GM21737 (cell line): ENCODE measurements at regions not wholly inside any gene's neighbourhood (a gene's known extent, or its start where the extent isn't known, plus 50 kb on each side); places are given as distances from the start of the nearest gene placed in this dataset.
A peak's percentile ranks its signal among the peaks of the same experiment; 100 is the strongest.
"Not testable (repeated sequence)": the region's sequence is repeated elsewhere in the genome, so short reads cannot be mapped to it uniquely, and the experiment has no call there.

Experiments used
- ATAC-seq: cut with Tn5 transposase; IDR thresholded peaks from one replicate; pipeline ENCODE4 v1.9.1; 2021; ENCODE audit warnings: mild to moderate bottlenecking, moderate library complexity; ENCODE audit not compliant: unreplicated experiment

- ATAC-seq = peak; percentile 88
These were observed 144.7 kb downstream of the ALX1 start for GRCh38 chr12:85424581-85425348.

GRCh38 chr12:85425349-85425612 lies 145.3 kb downstream of the ALX1 start:
- no peak for ATAC-seq

- no peak for ATAC-seq
These were observed 145.9 kb downstream of the ALX1 start for GRCh38 chr12:85425926-85426325.

GRCh38 chr12:85433148-85433547 lies 153.1 kb downstream of the ALX1 start:
- ATAC-seq = not testable (repeated sequence)

- no peak for ATAC-seq
These were observed 160.3 kb downstream of the ALX1 start for GRCh38 chr12:85440271-85440670.

DNA sequence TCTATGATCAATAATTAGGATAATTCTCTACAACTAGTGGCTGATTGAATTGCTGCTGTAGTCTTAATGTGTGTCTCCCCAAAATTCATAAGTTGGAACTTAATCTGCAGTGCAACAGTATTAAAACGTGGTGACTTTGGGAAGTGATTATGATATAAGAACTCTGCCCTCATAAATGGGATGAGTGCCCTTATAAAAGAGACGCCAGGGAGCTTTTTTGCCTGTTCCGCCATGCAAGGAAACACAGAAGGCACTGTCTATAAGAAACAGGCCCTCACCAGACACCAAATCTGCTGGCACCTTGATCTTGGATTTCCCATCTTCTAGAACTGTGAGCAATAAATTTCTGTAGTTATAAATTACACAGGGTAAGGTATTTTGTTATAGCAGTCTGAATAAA lies 161.0 kb downstream of the ALX1 start:
- no peak for ATAC-seq

DNA sequence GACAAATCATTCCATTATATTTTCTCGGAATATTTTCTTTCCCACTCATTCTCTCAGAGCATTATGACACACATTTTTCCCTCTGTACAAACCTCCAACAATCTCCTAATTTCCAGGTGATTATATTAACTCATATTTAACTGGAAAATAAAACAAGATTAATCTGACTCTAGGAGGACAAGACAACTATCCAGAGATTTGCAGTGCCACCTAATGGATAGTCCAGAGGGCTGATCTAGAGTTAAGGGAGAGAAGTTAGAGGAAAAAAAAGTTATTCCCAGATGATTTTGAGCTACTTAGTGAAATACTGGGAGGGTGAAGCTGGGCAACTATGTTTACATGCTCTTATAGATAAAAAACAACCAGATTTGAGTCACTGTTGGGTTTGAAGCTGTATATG lies 161.7 kb downstream of the ALX1 start:
- ATAC-seq = no peak

DNA sequence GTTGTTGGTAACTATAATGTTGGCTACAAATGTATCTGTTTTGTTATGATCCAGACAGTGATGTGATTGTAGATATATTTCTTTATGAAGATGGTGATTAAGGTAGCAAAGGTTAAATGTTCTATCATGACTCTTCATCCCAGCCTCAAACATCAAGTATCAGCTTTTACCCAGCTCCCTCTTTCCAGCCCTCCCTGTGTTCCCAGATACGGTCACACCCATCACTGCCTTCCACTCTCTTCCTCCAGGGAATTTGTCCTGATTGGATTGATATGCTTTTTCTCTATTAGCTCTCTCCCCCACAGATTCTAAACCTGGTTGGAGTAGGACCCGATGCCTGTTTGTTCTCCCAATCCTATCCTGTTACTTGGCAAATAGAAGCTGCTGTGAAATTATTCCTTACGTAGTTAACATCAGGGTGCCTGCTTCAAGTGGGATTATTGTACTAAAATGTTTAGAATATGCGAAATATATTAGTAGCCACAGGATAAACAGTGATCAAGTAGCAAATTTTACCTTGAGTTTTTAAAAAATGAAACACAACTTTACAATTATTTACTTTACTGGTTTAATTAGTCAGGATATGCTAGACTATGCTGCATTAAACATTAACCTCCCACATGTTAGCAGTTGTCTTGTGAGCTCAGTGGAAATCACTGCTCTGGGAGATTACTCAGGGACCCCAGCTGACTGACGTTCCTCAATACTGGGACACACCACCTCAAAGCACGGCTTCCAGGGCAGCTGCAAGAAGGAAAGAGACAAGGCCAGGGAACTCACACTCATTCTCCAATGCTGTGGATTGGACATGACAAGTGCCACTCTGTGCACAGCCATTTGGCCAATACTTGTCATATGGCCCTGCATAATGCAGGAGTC lies 165.3 kb downstream of the ALX1 start:
- no peak for ATAC-seq

DNA sequence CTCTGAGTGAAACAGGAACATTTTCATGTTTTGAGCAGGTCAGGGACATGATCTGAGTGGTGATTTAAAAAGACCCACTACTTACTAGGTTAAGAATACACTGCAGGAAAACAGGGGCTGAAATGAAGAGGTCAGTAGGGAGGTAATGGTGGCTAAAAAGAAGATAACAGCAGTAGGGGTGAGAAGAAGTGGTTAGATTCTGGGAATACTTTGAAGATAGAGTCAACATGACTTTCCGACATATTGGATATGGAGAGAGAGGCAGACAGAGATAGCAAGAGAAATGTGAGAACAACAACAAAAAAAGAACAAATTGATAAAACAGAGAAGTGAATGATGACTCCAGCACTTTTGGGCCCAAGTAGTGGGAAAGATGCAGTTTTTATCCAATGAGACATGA lies 168.0 kb downstream of the ALX1 start:
- no peak for ATAC-seq

DNA sequence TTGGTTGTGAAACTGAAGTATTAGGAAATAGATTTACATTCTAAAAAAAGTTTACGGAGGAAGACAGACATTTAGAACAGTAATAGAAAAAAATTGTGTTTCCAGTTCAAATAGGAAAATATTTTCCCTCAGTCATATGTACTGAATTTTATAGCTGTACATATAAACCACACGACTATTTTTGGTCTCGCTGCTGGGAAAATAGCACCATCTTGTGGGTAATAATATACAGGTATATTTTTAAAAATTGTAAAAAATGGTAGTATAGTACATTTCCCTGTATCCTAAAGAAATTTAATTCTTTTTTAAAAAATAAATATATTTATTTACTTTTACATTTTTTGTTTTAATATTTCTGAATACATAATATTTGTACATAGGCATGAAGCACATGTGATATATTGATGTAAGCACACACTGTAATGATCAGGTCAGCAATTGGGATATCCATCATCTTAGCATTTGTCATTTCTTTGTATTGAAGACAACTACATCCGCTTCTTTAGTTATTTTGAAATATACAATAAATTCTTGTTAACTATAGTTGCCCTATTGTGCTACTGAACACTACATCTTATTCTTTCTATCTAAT lies 168.6 kb downstream of the ALX1 start:
- no peak for ATAC-seq

- no peak for ATAC-seq
These were observed 177.0 kb downstream of the ALX1 start for GRCh38 chr12:85457016-85457415.

- ATAC-seq = no peak
These were observed 181.1 kb downstream of the ALX1 start for GRCh38 chr12:85461127-85461526.

- no peak for ATAC-seq
These were observed 182.9 kb downstream of the ALX1 start for GRCh38 chr12:85462888-85463287.

- no peak for ATAC-seq
These were observed 186.9 kb downstream of the ALX1 start for GRCh38 chr12:85466890-85467289.

DNA sequence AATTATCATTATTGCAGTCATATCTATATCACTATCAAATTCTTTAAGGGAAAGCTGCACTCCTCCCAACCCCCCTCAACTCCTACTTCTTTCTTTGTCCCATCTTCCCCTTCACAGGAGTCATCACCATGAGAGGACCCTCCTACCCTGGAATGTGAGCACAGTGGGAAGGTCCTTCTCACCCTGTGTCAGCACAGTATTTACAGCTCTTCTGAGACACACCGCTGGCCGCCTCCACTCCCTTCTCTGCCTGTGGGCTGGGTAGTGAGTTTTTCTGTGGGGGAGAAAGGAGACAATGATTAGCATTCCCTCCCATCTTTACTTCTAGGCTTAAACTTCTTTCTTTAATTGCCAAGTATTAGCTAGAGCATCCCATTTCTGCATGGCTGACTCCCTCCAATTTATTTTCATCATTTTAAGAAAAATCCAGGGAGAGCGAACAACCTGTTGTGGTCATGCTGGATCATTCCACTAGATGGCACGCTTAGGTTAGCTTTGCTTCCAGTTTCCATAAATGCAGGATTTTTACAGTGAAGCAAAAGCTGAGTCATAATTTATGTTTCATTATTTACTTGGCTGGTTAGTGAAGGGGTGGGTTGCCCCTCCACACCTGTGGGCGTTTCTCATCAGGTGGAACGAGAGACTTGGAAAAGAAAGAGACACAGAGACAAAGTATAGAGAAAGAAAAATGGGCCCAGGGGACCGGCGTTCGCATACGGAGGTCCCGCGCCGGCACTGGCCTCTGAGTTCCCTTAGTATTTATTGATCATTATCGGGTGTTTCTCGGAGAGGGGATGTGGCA lies 188.5 kb downstream of the ALX1 start:
- ATAC-seq = peak; percentile 98

DNA sequence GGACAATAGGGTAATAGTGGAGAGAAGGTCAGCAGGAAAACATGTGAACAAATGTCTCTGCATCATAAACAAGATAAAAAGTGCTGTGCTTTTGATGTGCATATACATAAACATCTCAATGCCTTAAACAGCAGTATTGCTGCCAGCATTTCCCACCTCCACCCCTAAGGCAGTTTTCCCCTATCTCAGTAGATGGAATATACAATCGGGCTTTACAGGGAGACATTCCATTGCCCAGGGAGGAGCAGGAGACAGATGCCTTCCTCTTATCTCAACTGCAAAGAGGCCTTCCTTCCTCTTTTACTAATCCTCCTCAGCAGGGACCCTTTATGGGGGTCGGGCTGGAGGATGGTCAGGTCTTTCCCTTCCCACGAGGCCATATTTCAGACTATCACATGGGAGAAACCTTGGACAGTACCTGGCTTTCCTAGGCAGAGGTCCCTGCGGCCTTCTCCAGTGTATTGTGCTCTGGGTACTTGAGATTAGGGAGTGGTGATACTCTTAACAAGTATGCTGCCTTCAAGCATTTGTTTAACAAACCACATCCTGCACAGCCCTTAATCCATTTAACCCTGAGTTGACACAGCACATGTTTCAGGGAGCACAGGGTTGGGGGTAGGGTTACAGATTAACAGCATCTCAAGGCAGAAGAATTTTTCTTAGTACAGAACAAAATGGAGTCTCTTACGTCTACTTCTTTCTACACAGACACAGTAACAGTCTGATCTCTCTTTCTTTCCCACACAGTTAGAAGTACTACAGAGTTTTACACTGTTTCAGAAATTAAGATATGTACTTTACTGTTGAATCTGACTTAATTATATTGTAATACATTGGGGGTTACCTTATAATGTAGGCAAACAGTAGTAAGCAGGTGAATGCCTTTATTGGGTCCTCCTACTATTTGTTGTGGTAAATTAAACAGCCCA lies 189.4 kb downstream of the ALX1 start:
- not testable (repeated sequence) for ATAC-seq

DNA sequence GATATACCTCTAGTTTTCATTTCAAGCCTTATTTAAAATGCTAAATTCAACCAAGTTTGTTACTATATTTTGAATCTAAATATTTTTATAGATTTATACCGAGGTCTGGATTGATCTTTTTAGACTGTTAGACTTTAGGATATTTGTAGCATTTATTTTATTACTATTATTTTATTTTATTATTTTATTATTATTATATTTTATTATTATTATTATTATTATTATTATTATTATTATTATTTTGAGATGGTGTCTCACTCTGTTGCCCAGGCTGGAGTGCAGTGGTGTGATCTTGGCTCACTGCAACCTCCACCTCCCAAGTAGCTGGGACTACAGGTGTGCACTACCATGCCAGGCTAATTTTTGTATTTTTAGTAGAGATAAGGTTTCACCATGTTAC lies 195.3 kb downstream of the ALX1 start:
- not testable (repeated sequence) for ATAC-seq

- no peak for ATAC-seq
These were observed 196.7 kb downstream of the ALX1 start for GRCh38 chr12:85476756-85477155.

DNA sequence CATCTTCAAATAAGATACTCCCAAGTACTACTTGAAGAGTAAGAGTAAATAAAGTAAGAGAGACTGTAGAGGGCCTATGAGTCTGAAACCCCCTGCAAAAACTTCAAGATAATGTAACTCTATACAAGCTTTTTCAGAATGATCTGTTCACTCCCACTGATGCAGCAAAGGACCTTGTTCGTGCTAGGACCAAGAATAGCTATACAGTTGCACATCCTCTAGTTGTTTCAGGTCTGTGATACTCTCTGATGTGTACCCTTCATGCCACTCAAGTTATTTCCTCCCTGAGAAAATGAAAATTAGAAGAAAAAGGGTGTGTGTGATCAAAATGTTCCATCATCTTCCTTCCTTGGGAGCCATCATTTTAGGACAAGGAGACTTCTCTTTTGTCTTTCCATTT lies 204.4 kb downstream of the ALX1 start:
- ATAC-seq = peak; percentile 89

- no peak for ATAC-seq
These were observed 209.2 kb downstream of the ALX1 start for GRCh38 chr12:85489194-85489593.
